Activated CD4-positive, alpha-beta T cell treated with anti-CD3 and anti-CD28 coated beads for 48 hours (primary cell): ENCODE measurements at regions not wholly inside any gene's neighbourhood (a gene's known extent, or its start where the extent isn't known, plus 50 kb on each side); places are given as distances from the start of the nearest gene placed in this dataset.
"Not testable (repeated sequence)": the region's sequence is repeated elsewhere in the genome, so short reads cannot be mapped to it uniquely, and the experiment has no call there.

Source experiments
- DNase-seq: peaks from one replicate; pipeline ENCODE4 v3.0.0-alpha.2; 2020

DNA sequence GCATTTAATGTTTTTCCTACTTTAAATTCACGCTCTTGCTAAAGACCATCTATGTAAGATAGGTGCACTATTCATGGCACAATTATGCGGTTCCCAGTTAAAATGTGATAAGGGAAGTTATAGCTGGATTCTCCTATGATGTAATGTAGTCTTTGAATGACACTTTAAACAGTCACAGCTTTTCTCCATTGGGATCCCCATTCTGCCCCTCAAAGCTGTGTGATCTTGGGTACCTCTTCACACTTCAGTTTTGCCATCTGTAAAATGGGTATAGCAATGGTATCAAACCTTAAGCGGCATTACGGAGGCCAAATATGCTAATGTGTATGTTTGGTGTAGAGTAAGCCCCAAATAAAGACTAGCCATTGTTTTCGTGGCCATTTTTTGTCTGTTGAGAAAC lies 64.7 kb upstream of the ZNF217 start:
- no peak for DNase-seq

DNA sequence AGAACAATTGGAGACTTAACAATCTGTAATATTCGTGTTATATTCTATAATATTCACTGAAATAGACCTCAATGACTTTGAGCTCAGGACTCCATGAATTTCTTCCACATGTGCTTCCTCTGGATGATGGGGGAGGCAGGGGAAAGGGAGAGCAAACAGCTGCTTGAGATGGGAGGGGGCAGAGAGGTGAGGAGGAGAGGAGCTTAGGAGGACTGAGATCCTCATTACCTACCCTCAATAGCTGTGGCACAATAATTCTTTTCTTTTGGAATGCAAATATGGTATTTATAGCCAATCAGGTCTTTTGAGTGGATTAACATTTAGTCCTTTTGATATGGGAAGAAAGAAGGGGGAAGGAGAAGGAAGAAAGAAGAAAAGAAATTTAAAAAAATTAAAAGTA lies 64.1 kb upstream of the ZNF217 start:
- no peak for DNase-seq

DNA sequence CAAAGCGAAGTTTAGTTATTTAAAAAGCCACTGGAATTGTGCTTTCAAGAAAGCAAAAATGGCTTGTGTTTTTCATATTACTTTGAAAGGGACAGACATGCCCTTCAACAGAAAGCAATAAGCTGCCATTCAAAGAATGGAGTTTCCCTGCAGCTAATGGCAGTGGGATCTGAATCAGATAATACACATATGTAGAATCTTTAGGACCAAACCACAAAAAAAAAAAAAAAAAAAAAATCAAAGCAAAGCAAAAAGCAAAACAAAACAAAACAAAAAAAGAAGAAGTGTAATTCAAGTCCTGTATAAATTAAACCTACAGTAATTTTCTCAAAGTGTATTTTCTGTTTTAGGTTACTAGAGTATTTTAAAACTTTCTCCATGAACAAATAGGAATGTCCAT lies 63.6 kb upstream of the ZNF217 start:
- no peak for DNase-seq

DNA sequence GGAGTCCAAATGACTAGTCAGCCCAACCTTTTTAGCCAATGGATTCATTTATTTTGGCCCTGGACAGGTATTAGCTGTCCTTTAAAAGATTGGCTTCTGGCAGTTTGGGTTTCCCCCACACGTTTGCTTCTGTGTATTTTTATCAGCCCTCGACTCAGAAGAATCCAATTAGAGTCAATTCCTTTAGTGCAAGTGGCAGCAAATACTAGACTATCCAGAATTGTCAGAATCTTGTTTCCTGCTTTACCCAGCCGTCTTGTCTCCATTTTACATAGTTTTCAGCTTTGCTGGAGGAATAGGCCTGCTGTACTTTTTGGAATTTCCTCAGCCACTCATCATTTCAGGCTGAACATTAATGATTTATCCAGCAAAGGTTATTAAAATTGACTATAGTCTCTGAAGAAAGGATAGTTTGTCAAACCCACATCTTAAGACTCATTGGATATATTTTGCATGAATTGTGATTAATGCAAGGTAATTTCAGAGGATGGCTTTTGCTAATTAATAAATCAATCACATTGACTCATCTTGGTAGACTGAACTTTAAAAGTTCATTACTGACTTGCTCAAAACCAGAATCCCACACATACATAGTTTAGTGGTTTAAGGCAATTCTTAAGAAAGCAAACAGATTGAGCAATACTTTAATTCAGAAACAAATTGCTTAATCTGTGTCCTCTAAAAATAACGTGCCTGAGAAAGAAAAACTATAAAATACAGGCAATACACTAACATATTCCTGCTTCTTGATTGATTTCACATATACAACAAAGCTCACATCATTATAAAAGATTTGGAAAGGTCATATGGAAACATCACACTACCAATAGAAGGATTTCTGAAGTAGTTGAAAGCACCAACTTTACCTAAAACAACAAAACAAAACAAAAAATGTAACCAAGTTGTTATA lies 62.9 kb upstream of the ZNF217 start:
- DNase-seq = no peak

DNA sequence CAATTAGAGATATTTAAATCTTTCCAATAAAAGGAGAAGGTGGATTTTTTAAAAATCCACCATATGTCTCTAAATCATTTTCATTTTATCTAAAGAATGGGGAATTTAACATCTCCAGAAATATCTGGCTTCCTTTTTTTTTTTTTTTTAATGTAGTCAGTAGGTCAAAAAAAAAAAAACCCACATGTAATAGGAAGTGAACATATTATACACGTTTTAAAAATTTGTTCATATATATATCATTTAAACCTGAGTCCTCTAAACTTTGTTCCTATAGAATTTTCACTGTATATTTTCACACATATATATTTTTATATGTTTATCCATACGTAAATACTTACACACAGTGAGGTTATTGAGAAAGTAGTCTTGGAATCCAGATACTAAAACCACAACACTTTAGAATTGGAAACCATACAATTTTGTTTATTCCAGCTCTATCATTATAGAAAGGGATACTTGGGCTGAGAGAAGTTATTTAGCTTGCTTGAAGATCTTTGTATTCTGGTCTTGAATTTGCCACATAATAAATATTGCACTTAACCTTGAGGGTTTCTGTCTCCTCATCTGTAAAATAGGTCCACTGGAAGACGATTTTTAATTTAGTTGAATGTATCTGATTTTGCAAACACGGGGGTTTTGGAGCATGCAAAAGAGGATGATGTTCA lies 62.1 kb upstream of the ZNF217 start:
- no peak for DNase-seq

DNA sequence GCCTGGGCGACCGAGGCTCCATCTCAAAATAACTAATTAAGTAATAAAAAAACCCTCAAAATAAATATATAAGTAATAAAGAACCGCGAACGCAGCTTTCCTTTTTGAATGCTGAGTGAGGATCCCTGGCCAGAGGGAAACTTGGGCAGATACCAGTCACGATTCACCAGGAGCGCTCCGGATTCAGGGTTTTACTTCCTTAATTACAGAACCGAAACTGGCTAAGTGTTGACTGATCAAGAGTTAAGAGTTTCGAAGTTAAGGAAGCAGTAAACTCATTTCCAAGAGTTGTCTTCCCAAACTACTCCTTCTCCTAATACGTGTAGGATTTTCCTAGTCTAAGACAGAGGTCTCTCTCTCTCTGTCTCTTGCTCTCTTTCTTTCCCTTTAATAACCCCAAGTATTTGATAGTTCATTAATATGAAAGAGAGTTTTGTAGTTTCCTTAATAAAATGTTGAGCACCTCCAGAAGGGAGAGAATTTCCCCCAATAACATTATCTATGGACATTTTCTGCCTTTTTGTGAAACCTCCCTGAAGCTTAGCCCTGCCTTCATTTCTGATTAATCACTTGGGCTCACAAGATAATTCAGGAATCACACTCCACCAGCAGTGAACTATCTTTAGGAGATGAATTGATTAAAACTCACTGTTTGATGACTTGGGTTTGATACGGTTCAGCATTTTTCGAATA lies 61.4 kb upstream of the ZNF217 start:
- no peak for DNase-seq

DNA sequence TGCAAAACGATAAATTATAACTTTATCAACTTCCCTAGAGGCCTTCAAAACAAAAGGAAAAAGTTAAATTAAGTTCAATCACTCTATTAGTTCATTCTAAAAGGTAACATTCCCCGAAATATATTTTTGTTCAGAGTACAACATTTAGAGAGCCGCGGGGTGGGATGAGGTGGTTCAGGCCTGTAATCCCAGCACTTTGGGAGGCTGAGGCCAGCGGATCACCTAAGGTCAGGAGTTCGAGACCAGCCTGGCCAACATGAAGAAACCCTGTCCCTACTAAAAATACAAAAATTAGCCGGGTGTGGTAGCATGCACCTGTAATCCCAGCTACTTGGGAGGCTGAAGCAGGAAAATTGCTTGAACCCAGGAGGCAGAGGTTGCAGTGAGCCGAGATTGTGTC lies 60.9 kb upstream of the ZNF217 start:
- not testable (repeated sequence) for DNase-seq

DNA sequence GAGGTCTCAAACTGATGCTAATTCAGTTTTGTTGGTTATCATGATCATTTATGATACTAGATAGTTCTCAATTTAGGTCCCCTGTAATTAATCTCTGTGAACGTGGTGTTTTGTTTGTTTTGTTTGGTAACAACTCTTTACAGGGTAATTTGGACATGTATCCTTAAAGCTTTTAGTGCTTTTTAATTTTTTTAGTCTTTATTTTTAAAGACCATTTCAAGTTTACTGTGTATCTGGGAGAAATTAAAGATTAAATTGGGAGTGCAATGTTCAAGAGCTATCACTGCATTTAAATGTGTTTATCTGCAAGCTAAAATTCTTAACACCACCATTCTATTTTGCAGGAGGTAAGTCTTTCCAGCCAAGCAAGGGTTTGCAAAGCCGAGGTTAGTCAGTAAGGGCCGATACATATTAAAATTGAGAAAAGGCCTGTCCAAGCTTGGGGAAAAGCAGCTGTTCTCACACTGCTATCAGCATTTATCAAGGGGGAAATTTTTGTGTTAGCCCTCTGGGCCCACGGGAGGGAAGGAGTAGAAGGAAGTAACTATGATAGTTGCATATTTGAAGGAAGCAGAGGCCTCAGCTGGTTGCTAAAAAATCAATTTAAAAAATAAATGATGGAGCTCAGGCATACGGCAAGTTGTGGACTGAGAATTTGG lies 59.3 kb upstream of the ZNF217 start:
- DNase-seq = no peak

DNA sequence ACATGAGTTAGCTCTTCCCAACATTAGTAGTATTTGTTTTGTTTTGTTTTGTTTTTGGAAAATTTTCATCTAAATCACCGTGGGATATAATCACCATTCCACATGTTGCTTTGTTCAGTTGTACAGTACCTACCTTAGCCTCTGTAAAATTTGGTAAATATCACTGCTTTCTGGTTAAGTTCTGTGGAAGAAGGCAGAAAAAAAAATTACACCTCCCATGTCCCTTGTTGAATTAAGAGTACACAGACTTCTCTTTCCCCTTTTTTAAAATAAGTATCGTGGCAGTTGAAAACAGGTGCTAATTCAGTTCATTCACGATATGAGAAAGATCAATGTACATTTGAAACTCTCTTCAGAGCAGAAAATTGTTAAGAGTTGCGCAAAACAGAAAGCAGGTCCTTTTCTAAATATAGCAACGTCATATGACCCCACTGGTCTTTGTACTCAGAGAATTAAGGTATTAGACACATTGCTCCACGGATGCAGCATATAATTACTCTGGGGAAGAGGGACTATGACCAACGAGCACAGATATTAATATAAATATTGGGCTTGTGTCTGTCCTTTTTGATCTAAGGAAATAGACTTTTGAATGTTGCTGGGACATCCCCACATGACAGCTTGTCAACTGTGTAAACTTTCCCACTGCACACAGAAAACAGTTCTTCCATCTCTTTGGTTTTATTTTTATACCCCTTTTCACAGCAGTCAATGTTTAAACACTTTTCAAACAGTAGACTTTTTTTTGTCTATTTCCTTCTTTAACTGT lies 58.6 kb upstream of the ZNF217 start:
- DNase-seq = no peak

DNA sequence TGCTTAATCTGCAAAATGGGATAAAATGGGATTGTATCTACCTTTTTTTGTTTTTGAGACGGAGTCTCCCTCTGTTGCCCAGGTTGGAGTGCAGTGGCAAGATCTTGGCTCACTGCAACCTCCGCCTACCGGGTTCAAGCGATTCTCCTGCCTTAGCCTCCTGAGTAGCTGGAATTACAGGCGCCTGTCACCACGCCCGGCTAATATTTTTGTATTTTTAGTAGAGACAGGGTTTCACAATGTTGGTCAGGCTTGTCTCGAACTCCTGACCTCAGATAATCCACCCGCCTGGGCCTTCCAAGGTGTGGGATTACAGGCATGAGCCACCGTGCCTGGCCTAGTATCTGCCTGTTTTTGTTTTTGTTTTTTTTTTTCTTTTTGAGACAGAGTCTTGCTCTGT lies 55.9 kb upstream of the ZNF217 start:
- not testable (repeated sequence) for DNase-seq

DNA sequence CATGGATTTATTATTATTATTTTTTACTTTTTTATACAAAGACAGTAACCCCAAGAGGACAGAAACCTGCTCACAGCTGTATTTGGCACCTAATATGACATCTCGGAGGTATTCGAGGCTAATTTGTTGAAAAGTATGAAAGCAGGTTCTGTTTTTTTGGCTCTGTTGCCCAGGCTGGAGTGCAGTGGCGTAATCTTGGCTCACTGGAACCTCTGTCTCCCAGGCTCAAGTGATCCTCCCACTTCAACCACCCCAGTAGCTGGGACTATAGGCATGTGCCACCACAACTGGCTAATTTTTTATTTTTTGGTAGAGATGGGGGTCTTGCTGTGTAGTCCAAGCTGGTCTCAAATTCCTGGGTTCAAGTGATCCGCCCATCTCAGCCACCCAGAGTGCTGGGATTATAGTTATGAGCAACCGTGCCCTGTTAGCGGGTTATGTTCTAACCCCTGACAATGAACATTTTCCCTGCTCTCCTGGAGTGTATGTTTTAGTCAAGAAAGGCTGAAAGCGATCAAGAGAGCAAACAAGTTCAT lies 53.7 kb upstream of the ZNF217 start:
- DNase-seq = no peak

DNA sequence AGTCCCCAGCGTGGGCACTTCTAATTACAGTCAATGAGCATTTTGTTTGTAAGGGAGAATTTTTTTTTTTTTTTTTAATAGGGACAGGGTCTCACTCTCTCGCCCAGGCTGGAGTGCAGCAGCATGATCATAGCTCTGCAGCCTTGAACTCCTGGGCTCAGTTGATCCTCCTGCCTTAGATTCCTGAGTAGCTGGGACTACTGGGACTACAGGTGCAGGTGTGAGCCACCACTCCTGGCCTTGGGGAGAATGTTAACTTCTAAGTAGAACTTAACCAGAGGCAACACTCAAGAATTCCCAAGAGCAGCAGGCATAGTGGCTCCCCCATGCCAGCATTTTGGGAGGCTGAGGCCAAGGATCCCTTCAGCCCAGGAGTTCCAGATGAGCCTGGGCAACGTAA lies 52.9 kb upstream of the ZNF217 start:
- DNase-seq = no peak

DNA sequence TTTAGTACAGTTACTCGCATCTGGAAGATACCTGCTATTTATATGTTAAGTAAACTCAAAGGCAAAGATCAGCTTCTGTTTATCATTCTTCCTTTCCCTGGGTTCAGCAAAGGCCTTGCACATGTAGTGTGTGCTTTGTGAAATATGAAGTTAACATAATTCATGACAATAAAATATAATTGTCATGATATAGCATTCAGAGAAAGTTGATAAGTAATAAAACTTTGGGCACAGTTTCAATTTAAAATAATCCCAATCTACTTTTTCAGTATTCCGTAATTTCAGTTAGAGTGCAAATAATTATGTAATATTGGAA lies 51.9 kb upstream of the ZNF217 start:
- no peak for DNase-seq

DNA sequence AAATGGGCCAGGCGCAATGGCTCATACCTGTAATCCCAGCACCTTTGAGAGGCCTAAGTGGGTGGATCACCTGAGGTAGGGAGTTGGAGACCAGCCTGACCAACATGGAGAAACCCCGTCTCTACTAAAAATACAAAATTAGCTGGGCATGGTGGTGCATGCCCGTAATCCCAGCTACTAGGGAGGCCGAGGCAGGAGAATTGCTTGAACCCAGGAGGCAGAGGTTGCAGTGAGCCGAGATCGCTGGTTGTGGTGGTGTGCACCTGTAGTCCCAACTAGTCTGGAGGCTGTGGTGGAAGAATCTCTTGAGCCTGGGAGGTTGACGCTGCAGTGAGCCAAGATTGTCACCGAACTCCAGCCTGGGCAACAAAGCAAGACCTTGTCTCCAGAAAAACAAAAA lies 50.5 kb upstream of the ZNF217 start:
- not testable (repeated sequence) for DNase-seq
